NCI-H2107 (cell line): ENCODE measurements at regions not wholly inside any gene's neighbourhood (a gene's known extent, or its start where the extent isn't known, plus 50 kb on each side); places are given as distances from the start of the nearest gene placed in this dataset.

ENCODE experiments used
- DNase-seq: peaks from one replicate; lab custom pipeline; 2025; lab: John Stamatoyannopoulos, UW

DNA sequence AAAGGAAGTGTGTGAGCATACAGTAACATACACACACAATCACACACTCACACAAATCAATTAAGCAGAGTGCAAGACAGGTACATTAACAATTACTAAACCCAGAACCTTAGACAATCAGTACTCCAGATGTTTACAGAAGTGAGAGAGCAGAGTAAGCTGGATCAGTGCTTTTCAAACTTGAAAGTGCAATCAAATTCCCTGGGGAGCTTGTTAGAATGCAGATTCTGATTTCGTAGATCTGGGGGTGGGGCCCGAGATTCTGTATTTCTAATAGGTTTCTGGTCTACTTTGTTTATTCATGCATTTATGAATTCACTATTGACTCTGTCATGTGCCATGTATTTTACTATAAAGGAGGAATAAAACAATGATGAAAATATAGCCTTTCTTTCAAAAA lies 179.6 kb upstream of the PHYHIPL start:
- no peak for DNase-seq

DNA sequence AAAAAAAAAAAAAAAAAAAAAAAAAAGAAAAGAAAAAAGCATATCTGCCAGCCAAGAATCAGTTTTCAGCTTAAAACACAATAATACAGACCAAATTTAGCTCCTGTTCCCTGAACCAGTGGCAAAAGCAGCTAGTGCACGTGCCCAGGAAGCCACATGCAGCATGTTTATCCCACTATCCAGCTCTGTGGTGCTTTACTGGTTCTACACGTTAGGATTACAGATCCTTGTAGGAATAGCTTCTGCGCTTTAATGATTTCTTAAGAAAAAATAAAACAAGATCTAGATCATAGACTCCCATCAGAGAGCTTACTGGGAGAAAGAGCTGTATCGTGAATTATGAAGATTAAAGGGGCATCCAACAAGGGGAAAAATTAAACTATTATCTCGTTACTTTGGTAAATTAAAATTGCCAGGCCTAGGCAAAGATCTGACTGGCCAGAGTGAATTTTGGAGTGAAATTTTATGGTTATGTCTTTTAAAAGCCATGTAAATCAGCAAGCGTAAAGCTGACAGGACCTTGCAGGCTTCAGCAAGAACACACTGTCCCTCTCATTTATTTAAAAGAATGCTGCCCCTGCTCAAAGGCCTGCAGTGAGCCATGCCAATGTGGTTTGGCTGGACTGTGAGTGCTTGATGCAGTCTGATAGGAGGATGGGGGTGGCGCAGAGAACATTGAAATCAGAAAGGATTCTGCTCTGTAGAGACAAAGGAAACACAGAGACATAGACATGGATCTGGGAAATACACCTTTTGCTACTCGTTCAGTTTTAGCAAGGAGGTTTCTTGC lies 177.3 kb upstream of the PHYHIPL start:
- DNase-seq = no peak

DNA sequence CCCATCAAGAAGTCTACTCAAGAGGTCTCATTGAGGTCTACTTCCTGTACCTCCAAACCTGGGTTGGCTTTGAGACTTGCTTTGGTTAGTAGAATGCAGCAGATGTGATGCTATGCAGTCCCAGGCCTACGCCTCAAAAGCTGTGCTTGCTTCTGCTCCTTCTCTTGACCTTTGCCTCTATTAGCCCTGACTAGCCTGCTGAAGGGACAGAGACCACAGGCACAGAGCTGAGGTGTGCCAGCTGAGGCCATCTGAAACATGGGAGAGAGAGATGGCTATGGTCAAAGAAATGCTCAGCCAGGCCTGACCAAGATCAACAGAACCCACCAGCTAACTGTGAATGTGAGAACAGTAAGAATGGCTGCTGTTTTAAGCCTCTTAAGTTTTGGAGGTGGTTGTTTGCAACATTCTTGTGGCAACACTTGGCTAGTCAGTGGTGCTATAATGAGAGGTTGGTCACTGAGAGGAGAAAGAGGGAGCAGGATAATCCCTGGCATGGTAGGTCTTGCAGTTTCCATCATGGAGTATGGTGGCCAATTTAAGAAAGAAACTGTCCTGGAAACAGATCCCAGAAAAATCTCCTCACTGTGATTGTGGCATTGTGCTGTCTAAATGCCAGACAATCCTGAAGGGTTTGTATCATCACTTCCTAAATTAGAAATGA lies 176.1 kb upstream of the PHYHIPL start:
- DNase-seq = no peak

DNA sequence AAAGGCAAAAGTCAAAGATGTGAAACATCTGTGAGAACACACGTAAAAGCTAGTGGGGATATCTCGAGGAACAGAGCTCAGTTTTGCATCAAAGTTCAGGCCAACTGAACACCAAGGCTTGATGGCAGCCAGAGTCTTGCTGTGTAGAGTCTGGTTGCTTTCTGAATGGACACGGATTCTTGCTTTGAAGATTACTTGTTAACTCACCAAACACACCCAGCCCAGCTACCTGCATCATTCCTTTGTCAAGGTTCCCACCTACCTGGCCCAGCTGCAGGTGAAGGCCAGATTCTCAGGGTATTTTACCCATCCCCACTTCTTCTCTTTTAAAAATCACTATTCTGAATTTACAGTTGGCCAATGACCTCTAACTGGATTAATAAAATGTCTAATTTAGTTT lies 174.4 kb upstream of the PHYHIPL start:
- no peak for DNase-seq

DNA sequence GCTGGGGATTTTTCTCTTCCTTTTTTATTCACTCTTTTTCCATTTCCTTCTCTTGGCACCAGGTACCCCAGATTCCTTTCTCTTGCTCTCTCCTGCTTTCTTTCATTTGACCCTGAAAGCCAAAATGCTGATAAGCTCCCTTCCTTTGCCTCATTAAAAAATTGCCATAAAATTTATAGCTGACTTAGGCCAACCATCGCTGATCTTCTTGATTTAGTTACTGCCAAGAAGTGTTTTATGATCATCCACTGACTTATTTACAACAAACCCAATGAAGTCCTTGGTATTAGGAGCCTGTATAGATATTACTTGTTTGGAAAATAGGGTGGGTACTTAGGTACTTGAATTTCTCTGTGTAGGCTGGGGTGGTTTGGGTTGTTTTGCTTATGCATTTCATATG lies 173.2 kb upstream of the PHYHIPL start:
- no peak for DNase-seq

DNA sequence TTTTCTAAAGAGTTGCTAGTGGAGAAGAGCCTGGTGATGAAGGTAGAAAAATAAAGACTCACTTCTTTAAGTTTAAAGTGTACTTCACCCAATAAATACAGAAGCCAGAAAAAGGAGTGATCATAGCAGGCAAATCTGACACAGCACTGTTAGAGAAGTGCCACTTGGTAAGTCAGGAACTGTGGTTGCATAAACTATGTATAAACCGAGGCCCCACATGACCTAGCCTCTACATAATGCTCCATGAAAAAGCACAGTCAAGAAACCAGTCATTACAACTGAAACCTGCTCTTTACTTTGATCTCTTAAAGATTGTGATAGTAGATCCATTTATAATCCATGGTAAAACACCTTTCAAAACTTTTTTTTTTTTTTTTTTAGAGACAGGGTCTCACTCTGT lies 172.1 kb upstream of the PHYHIPL start:
- no peak for DNase-seq

DNA sequence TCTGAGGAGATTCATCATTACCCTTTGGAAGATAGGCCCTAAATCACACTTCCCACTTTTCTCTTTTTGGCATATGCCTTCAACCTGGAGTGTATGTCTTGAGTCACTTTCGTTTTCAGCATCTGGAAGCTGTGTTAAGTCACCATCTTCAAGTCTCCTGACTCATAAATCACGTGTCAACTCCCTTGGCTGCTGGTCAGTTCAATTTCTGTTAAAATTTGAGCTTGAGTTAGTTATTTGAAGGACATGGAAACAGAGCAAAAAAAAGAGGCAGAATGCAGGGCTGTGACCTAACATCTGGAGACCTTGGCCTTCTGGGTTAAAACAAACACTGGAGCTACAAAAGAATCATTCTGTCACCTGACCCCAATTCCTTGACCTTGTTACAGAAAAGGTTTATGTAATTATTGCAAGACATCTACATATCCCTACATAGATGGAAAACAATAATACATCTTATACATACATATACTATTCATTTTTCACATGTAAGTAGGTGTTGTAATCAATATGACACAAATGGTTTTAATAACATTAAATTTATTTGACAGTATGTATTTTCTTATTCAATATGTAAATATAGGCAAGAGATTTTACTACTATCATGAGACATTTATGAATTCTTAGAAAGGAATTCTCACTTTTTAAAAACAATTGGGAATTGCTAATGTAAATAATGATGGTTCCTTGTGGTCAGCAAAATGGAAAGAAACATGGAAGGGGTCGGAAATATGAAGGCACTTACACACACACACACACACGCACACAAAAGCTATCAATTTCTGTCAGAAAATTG lies 169.7 kb upstream of the PHYHIPL start:
- DNase-seq = no peak

DNA sequence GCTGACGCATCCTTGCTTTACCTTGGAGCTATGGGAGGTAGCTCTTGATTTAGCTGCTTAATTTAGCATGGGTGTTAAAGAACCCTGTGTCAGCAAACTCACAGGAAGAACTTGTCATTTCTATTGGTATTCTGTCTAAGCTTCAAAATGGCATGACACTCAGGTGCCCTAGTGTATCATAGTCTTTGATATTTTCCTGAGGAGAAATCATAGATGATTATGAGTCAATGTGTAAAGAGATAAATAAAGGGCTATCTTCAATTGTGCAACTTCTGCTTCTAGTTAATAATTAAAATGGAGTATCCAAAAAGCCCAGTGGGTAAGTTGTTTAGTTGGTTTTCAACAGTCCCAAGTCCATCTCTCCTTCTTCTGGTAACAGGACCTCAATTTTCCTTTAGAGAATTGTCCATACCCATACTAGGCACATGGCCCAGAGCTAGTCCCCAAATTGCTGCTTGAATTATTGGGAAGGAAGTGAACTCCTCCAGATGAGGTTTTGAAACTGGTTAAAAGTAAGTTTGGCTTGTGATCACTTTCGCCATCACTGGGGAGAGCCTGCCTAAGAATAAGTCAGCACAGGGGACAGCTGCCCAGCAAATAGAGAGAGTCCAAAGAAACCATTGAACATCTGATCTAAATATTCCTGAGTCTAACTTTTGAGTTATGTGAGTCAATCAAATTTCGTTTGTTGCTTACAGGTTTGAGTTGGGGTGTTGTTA lies 169.0 kb upstream of the PHYHIPL start:
- DNase-seq = no peak

DNA sequence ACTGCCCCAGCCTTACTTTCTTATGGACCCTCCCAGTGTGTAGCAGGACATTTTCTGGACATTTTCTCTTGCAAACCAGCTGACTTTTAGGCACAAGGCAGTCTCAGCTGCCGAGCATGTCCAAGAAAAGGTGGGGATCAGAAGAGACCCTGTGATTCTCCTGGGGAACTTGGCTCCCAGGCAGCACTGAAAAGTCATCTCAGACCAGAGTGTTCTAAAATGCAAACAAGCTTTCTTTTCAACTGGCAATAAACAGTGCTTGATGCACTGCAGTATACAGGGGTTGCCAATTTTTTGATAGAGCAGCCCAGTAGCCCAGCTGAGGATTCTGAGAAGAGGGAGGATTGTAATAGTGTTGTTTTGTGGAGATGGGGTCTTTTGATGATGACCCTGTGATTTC lies 168.0 kb upstream of the PHYHIPL start:
- no peak for DNase-seq

DNA sequence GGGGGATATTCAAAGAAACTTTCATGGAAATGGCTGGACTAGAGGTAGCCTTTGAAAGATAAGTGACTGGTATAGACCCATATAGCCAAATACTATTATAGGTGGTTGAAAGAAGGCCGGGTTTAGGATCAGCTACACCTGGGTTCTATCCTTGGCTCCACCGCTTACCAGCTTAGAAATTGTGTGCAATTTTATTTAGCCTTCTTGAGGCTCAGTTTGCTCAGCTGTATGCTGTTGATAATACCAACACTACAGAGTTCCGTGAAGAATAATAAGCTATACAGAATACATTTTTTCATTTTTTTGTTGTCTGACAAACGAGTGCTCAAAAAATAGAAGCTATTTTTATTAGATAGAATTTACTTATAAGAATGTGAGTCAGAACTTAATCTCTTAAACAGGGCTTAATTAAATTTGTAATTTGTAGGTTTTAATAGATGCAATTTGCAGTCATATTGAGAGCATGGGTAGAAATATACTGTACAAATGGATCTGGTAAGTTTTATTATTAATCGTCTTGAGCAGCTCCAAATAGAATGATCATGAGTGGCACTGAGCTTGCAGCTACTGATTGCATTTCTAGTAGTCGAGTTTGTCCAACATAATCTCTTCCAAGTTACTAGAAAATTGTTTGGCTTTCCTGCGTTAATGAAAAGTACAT lies 164.3 kb upstream of the PHYHIPL start:
- no peak for DNase-seq

DNA sequence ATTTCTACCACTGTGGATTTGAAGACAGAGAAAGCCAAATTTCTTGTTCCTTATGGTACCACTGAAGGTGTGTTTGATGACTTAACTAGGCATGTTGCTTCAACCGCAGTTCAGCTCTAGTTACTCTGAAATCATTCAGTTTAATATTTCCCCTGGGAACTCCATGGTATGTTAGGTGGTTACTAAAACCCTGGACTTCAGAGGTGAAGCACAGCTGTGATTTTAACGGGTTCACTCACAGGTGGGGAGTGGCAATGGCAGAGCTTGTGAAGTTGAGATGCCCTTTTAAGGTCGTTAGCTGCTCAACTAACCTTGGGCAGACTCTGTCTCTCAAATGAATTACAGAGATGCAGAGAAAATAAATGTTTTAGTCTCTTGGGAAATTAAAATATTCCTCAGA lies 163.6 kb upstream of the PHYHIPL start:
- no peak for DNase-seq

DNA sequence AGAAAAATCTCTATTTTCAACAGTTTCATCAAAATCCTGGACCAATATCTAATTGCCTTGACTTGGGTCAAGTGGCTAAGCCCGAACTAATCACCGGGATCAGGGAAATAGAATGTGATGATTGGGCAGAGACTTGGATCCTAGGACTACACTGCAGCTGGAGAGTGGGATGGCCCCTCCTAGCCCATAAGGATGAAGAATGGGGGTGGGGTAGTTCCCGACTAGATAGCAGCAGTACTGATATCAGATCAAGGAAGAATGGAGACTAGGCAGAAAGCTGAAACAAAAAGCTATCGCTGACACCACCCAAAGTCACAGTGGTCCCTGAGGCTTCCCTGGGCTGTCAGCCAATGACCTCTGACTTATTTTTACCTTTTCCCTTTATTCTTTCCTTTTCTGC lies 160.4 kb upstream of the PHYHIPL start:
- DNase-seq = no peak

DNA sequence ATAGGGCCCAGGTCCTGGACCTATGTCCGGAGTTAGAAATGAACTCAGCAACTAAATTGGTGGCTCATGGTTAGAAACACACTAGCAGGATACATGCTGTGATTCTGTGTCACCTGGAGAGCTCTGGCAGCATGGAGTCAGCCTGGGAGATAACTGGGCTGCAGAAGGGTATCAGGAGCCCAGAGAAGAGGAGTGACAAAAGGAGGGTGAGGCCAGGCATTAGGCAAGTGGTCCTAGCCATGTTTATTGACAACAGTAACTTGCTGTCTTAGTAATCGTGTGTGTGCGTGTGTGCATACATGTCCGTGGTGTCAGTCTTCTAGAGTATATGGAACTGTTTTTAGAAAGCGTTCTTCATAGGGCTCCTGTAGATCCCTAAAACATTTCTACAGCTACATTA lies 157.5 kb upstream of the PHYHIPL start:
- no peak for DNase-seq

DNA sequence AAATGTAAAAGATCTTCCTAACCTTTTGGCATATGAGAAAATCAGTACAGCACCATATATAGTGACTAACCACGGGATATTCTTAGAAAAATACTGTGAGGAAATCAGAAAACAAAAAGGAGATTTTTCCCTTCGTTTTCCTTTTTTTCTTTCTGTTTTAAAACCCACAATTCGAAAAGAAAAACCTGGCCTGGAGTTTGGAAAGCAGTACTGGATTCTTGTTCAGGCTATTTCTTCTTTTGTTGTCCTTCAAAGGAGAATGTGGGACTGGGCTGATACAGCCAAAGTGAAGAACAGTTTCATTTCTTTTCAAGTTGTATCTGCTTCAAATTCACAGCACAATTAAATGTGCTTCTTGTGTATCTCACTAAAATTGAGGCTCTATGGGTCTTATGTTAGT lies 156.8 kb upstream of the PHYHIPL start:
- no peak for DNase-seq

DNA sequence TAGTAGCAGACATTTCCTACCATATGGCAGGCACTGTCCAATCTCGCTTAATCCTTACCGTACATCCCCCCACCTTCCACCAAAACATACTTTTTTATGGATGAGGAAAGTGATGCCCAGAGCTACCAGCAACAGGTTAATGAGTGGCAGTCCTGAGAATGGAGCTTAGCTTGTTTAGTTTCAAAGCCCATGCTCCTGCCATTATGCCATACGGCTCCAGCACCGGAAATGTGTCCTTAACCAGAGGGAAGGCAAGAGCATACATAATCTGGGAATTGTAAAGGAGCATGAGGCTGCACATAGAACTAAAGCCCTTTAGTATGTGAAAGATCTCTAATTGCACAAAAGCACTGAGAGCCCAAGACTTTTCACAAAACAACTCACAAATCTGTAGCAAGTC lies 155.9 kb upstream of the PHYHIPL start:
- no peak for DNase-seq

DNA sequence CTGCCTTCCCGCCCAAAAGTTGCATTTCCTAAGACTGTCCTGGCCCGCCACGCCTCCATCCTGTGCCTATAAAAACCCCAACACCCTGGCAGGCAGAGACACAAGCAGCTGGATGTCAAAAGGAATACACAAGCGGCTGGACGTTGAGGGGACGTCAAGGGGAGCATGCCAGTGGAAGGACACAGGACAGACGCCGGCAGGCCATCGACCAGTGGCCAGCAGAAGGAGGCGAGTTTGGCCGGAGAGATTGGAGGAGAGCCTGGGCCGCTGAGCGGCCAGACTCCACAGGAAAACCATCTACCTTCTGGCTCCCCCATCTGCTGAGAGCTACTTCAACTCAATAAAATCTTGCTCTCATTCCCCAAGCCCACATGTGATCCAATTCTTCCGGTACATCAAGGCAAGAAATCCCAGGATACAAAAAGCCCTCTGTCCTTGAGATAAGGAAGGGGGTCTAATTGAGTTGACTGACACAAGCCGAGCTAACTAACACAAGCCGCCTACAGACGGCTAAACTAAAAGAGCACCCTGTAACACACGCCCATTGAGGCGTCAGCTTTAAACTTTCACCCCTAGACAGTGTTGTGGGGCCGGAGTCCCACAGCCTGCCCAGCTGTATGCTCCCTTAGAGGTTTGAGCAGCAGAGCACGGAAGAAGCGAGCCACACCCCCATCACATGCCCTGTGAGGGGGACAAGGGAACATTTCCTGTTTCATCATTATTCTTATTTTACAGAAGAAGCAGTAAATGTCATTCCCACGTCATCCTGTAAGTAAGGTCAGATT lies 150.3 kb upstream of the PHYHIPL start:
- no peak for DNase-seq

DNA sequence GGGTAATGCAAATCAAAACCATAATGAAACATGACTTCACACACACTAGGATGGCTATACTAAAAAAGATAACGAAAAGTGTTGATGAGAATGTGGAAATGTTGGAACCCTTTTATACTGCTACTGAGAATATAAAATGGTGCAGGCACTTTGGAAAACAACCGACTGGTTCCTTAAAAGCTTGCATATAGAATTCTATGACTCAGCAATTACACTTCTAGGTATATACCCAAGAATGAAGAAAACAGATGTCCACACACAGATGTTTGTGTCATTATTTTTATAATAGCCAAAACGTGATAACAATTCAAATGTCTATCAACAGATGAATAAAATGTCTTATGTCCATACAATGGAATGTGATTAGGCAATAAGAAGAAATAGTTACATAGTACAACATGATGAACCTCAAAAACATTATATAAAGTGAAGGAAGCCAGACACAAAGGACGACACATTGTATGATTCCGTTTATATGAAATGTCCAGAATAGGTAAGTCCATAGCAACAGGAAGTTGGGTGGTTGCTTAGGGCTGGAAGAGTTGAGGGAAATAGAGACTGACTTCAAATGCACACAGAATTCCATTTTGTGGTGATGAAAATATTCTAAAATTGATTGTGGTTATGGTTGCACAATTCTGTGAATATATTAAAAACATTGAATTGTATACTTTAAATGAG lies 148.3 kb upstream of the PHYHIPL start:
- no peak for DNase-seq

DNA sequence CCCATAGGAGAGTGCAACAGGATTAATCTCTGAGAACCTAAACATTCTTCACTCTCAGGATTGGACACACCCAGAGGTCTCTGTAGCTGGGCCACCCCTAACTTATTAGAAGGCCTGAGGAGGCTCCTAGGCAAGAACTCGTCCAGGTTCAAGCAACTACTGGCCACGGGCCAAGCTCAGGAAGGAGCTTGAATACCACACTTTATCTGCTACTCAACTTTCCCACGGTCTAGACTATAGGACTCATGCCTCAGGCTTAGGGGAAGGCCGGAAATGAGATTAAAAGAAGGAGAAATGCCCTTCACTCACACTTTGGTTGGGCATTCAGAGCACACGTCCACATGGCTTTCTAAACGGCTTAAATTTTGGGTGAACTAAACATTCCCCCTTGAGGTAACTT lies 142.8 kb upstream of the PHYHIPL start:
- no peak for DNase-seq

DNA sequence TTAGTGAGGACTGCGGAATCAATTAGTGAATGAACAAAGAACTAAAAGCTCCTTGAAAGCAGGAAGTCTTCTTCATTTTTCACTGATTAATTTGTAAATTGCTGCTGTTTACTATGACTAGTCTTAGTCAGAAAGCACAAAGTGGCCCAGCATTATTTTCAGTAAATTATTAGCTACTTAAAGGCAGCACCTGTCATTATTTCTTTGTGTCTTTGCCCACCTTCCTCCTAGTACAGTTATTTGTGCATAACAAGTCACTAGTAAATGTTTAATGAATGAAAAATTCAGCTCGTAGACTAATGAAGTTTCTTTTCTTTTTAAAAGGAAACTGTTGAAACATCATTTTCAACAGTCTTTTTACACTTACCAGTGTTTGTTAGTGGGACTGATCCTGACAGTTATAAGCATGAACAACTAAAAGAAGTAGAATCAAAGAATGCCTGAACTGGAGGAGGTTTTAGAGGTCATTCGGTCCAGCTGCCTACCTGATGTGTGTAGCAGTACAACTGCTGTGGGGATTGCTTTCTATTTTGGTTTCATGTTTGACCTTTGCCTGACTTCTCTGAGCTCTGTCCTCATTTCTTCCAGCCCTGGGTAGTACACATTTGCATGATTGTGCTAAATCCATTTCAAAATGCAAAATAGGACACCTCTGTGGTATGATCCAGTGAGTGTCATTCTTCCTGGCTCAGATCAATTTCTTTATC lies 140.0 kb upstream of the PHYHIPL start:
- no peak for DNase-seq

DNA sequence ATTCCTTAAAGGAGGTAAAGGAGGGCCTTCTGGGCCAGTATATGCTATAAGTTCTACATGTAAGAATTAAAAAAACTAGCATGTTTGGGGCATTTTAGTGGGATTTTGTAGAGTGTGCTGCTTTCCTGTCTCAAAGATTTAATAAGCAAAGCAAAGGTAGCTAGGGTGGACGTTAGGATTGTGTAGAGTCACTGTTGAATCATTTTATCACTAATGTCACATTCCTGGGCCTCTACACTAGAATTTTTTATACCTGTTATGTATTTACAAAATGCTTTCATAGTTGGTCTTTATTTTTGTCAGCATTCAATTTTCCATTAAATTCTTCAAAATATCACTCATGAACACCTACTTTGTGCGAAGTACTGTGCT lies 139.4 kb upstream of the PHYHIPL start:
- DNase-seq = no peak
